Ectodermal cell (in vitro differentiated cells): ENCODE measurements at regions not wholly inside any gene's neighbourhood (a gene's known extent, or its start where the extent isn't known, plus 50 kb on each side); places are given as distances from the start of the nearest gene placed in this dataset.

Source experiments
- H3K27ac ChIP-seq: 2 replicates; pipeline ENCODE4 v1.7.0; 2013; ENCODE audit warnings: mild to moderate bottlenecking, low read depth, low read length; ENCODE audit not compliant: insufficient read depth, poor library complexity, severe bottlenecking
- H3K27me3 ChIP-seq: 2 replicates; pipeline ENCODE4 v1.7.0; 2013; ENCODE audit warnings: mild to moderate bottlenecking, low read length; ENCODE audit not compliant: insufficient read depth, control insufficient read depth, poor library complexity, severe bottlenecking
- H3K36me3 ChIP-seq: one replicate; pipeline ENCODE4 v1.7.0; 2013; ENCODE audit warnings: low read length; ENCODE audit not compliant: control insufficient read depth, insufficient read depth
- H3K4me1 ChIP-seq: one replicate; pipeline ENCODE4 v1.7.0; 2013; ENCODE audit warnings: low read length; ENCODE audit not compliant: control insufficient read depth, insufficient read depth
- H3K4me3 ChIP-seq: 2 replicates; pipeline ENCODE4 v1.7.0; 2013; ENCODE audit warnings: low read depth, low read length, control low read depth; ENCODE audit not compliant: insufficient read depth
- H3K9me3 ChIP-seq: 2 replicates; pipeline ENCODE4 v1.7.0; 2013; ENCODE audit warnings: mild to moderate bottlenecking, low read length, moderate library complexity; ENCODE audit not compliant: control insufficient read depth
- WGBS, 2 experiments: methylation state at CpG; one replicate each; pipeline ENCODE4 v1.1.7; 2013; ENCODE audit warnings: missing lambda C conversion rate in 2 of 2; 5-methylcytosine and 5-hydroxymethylcytosine counted together

GRCh38 chr3:147733217-147733616, 324.1 kb downstream of the ZIC1 start:
- no peaks in the 10 kb centered on the region for H3K27me3 ChIP-seq
- no peaks in the 10 kb centered on the region for H3K36me3 ChIP-seq
- no peak overlapping the region for H3K4me3 ChIP-seq
- WGBS, 2 experiments, result 100% methylated on average over 1 to 2 of the region's 2 CpGs
- H3K4me1 ChIP-seq, result peaks cover 19% of the 10 kb centered on the region
- no peaks in the 10 kb centered on the region for H3K9me3 ChIP-seq
- no peak overlapping the region for H3K27ac ChIP-seq

- Histone ChIP-seq H3K27me3 (no peaks in the 10 kb centered on the region), H3K9me3 (no peaks in the 10 kb centered on the region), H3K4me3 (no peak overlapping the region), H3K36me3 (no peaks in the 10 kb centered on the region), H3K27ac (no peak overlapping the region), H3K4me1 (peaks cover 9% of the 10 kb centered on the region)
- 60 to 62% methylated on average over 3 of the region's 3 CpGs for WGBS, 2 experiments
Observed at GRCh38 chr3:147735616-147736015, 326.5 kb downstream of the ZIC1 start.

GRCh38 chr3:147736226-147736625, 327.1 kb downstream of the ZIC1 start:
- Histone ChIP-seq H3K36me3 (no peaks in the 10 kb centered on the region), H3K4me1 (peaks cover 7% of the 10 kb centered on the region), H3K4me3 (no peak overlapping the region), H3K9me3 (no peaks in the 10 kb centered on the region), H3K27me3 (no peaks in the 10 kb centered on the region), H3K27ac (no peak overlapping the region)
- 84 to 93% methylated on average over 1 to 2 of the region's 2 CpGs for WGBS, 2 experiments

- WGBS, 2 experiments, result 80% methylated on average over 1 of the region's 1 CpG; no CpG with 5 or more reads in 1 of the 2 experiments
- no peaks in the 10 kb centered on the region for H3K36me3 ChIP-seq
- H3K27ac ChIP-seq, result no peak overlapping the region
- H3K4me3 ChIP-seq, result no peak overlapping the region
- peaks cover 5% of the 10 kb centered on the region for H3K4me1 ChIP-seq
- no peaks in the 10 kb centered on the region for H3K9me3 ChIP-seq
- H3K27me3 ChIP-seq, result no peaks in the 10 kb centered on the region
Observed at GRCh38 chr3:147737376-147737775, 328.2 kb downstream of the ZIC1 start.

- H3K4me3 ChIP-seq, result no peak overlapping the region
- no peaks in the 10 kb centered on the region for H3K9me3 ChIP-seq
- peaks cover 3% of the 10 kb centered on the region for H3K4me1 ChIP-seq
- WGBS, 2 experiments, result no CpG with 5 or more reads among the region's 1 CpG
- no peak overlapping the region for H3K27ac ChIP-seq
- no peaks in the 10 kb centered on the region for H3K36me3 ChIP-seq
- H3K27me3 ChIP-seq, result no peaks in the 10 kb centered on the region
Observed at GRCh38 chr3:147740928-147741327, 331.8 kb downstream of the ZIC1 start.

- H3K4me3 ChIP-seq, result no peak overlapping the region
- H3K36me3 ChIP-seq, result no peaks in the 10 kb centered on the region
- 70 to 73% methylated on average over 2 of the region's 2 CpGs for WGBS, 2 experiments
- H3K4me1 ChIP-seq, result peaks cover 3% of the 10 kb centered on the region
- H3K9me3 ChIP-seq, result no peaks in the 10 kb centered on the region
- no peaks in the 10 kb centered on the region for H3K27me3 ChIP-seq
- no peak overlapping the region for H3K27ac ChIP-seq
Observed at GRCh38 chr3:147744967-147745366, 335.8 kb downstream of the ZIC1 start.

- no peaks in the 10 kb centered on the region for H3K27me3 ChIP-seq
- H3K9me3 ChIP-seq, result no peaks in the 10 kb centered on the region
- H3K27ac ChIP-seq, result no peak overlapping the region
- no peaks in the 10 kb centered on the region for H3K36me3 ChIP-seq
- 92 to 96% methylated on average over 1 to 3 of the region's 3 CpGs for WGBS, 2 experiments
- no peak overlapping the region for H3K4me3 ChIP-seq
- H3K4me1 ChIP-seq, result no peaks in the 10 kb centered on the region
Observed at GRCh38 chr3:147755310-147755709, 346.1 kb downstream of the ZIC1 start.

- H3K27me3 ChIP-seq, result no peaks in the 10 kb centered on the region
- H3K27ac ChIP-seq, result no peak overlapping the region
- no peaks in the 10 kb centered on the region for H3K4me1 ChIP-seq
- H3K36me3 ChIP-seq, result no peaks in the 10 kb centered on the region
- H3K9me3 ChIP-seq, result no peaks in the 10 kb centered on the region
- H3K4me3 ChIP-seq, result no peak overlapping the region
- WGBS, 2 experiments, result 92 to 94% methylated on average over 3 of the region's 3 CpGs
Observed at GRCh38 chr3:147756476-147756875, 347.3 kb downstream of the ZIC1 start.

GRCh38 chr3:147757866-147758265, 348.7 kb downstream of the ZIC1 start:
- H3K4me3 ChIP-seq, result no peak overlapping the region
- WGBS, 2 experiments, result 90 to 100% methylated on average over 1 to 3 of the region's 3 CpGs
- H3K36me3 ChIP-seq, result no peaks in the 10 kb centered on the region
- no peaks in the 10 kb centered on the region for H3K27me3 ChIP-seq
- H3K27ac ChIP-seq, result no peak overlapping the region
- H3K9me3 ChIP-seq, result no peaks in the 10 kb centered on the region
- no peaks in the 10 kb centered on the region for H3K4me1 ChIP-seq

- Histone ChIP-seq H3K4me1 (no peaks in the 10 kb centered on the region), H3K36me3 (no peaks in the 10 kb centered on the region), H3K27me3 (no peaks in the 10 kb centered on the region), H3K27ac (no peak overlapping the region), H3K9me3 (no peaks in the 10 kb centered on the region), H3K4me3 (no peak overlapping the region)
- WGBS, 2 experiments, result 80 to 100% methylated on average over 1 to 2 of the region's 2 CpGs
Observed at GRCh38 chr3:147758771-147759170, 349.6 kb downstream of the ZIC1 start.

GRCh38 chr3:147760085-147760484, 350.9 kb downstream of the ZIC1 start:
- H3K27ac ChIP-seq, result no peak overlapping the region
- H3K4me3 ChIP-seq, result no peak overlapping the region
- WGBS, 2 experiments, result 88 to 91% methylated on average over 1 of the region's 1 CpG
- no peaks in the 10 kb centered on the region for H3K4me1 ChIP-seq
- H3K9me3 ChIP-seq, result no peaks in the 10 kb centered on the region
- H3K36me3 ChIP-seq, result no peaks in the 10 kb centered on the region
- H3K27me3 ChIP-seq, result no peaks in the 10 kb centered on the region
